ENCODE measurements at regions not wholly inside any gene's neighbourhood (a gene's known extent, or its start where the extent isn't known, plus 50 kb on each side); places are given as distances from the start of the nearest gene placed in this dataset.

- no peak overlapping the region for H2BK12ac ChIP-seq (ENCODE audit: low read depth, low read length)
- no peak overlapping the region for H4K91ac ChIP-seq (replicated peaks; ENCODE audit: insufficient read length, low read length)
- no peaks in the 10 kb centered on the region for H3K27me3 ChIP-seq (replicated peaks in 1 of 4; ENCODE audit: control insufficient read depth in 3 of 4, extremely low read depth in 1 of 4, insufficient read depth in 3 of 4, low read length in 3 of 4)
- H2BK15ac ChIP-seq (ENCODE audit: low read length): no peak overlapping the region
- 93% methylated on average over 2 of the region's 2 CpGs; no CpG with 5 or more reads in 1 of the 2 experiments for WGBS, 2 experiments (ENCODE audit: extremely low coverage in 1 of 2, insufficient coverage in 1 of 2, insufficient read length in 1 of 2, insufficient replicate concordance in 2 of 2, low coverage in 1 of 2, low lambda C conversion rate in 2 of 2, missing lambda C conversion rate in 1 of 2)
- H3K14ac ChIP-seq (ENCODE audit: insufficient read length): no peak overlapping the region
- no peak overlapping the region for H4K5ac ChIP-seq (ENCODE audit: insufficient read length, low read depth, low read length)
- DNase-seq (ENCODE audit: low read depth in 1 of 2, low spot score in 2 of 2) (no peak), FAIRE-seq (no peak)
- H3K36me3 ChIP-seq (ENCODE audit: control insufficient read depth in 2 of 4, insufficient read depth in 4 of 4, low read length in 3 of 4): no peaks in the 10 kb centered on the region
- H3K23ac ChIP-seq (ENCODE audit: insufficient read length): no peak overlapping the region
- no peak overlapping the region for H2BK120ac ChIP-seq (replicated peaks; ENCODE audit: low read depth, low read length)
- H4K8ac ChIP-seq (ENCODE audit: extremely low read depth, insufficient read depth, low read length): no peak overlapping the region
- H3K18ac ChIP-seq (ENCODE audit: extremely low read depth, low read length): no peak overlapping the region
- H2BK20ac ChIP-seq (ENCODE audit: low read length): no peak overlapping the region
- no peaks in the 10 kb centered on the region for H3K4me1 ChIP-seq (replicated peaks in 1 of 4; ENCODE audit: control insufficient read depth in 3 of 4, insufficient read depth in 4 of 4, low read length in 3 of 4)
- no peak overlapping the region for H2AK5ac ChIP-seq (ENCODE audit: low read depth, low read length)
- H2BK5ac ChIP-seq (ENCODE audit: low read depth, low read length): no peak overlapping the region
- no peak overlapping the region for H3K4ac ChIP-seq (replicated peaks; ENCODE audit: insufficient read length, low read depth, low read length)
- H3K27ac ChIP-seq (ENCODE audit: low read depth, low read length): no peak overlapping the region
- H3K4me2 ChIP-seq (ENCODE audit: insufficient read depth in 1 of 2, low read depth in 2 of 2, low read length in 2 of 2): no peak overlapping the region
- H3K56ac ChIP-seq (replicated peaks; ENCODE audit: insufficient read length, low read depth, low read length): no peak overlapping the region
- H3K79me2 ChIP-seq (ENCODE audit: control insufficient read depth in 1 of 2, insufficient read depth in 2 of 2, low read length in 2 of 2): no peaks in the 10 kb centered on the region
- CTCF ChIA-PET (ENCODE audit: partially characterized antibody): no interaction called here
- no peaks in the 10 kb centered on the region for H4K20me1 ChIP-seq (replicated peaks in 1 of 2; ENCODE audit: control insufficient read depth in 1 of 2, insufficient read depth in 2 of 2, low read length in 2 of 2)
- POLR2A ChIA-PET (ENCODE audit: partially characterized antibody): no interaction called here
- H3K9me3 ChIP-seq (ENCODE audit: insufficient read depth in 2 of 2, low read depth in 1 of 2, low read length in 1 of 2): no peaks in the 10 kb centered on the region
- no peak overlapping the region for H3K4me3 ChIP-seq (ENCODE audit: extremely low read depth in 1 of 4, insufficient read depth in 2 of 4, low read depth in 3 of 4, low read length in 4 of 4)
- no peak overlapping the region for H3K9ac ChIP-seq (replicated peaks in 1 of 4; ENCODE audit: extremely low read depth in 1 of 4, low read depth in 3 of 4, low read length in 3 of 4)
- H3K79me1 ChIP-seq (ENCODE audit: low read depth, low read length): no peaks in the 10 kb centered on the region
- H2AFZ ChIP-seq (ENCODE audit: low read length): no peak overlapping the region
- no peaks in the 10 kb centered on the region for H3K23me2 ChIP-seq (ENCODE audit: low read depth, low read length)
- TF ChIP-seq CHD7 (IDR thresholded peaks at IDR 0.05; ENCODE audit: insufficient replicate concordance, low read length): no peak
These were observed 153.6 kb upstream of the EDNRA start for GRCh38 chr4:147327322-147327721.
